Ascending aorta (tissue), 2 donors: ENCODE measurements at regions not wholly inside any gene's neighbourhood (a gene's known extent, or its start where the extent isn't known, plus 50 kb on each side); places are given as distances from the start of the nearest gene placed in this dataset.

Experiments
- DNase-seq, 2 donors: peaks; one replicate each; pipeline ENCODE4 v3.0.0-alpha.2; 2019; ENCODE audit warnings: low spot score in 2 of 2
- H3K27ac ChIP-seq, 2 donors: fragments of 200-600 bp; sonication (generic); one replicate each; pipeline ENCODE4 v1.5.1; 2016 to 2017; ENCODE audit warnings: mild to moderate bottlenecking in 1 of 2
- H3K27me3 ChIP-seq: fragments of 200-600 bp; sonication (generic); one replicate; pipeline ENCODE4 v1.5.1; 2017
- H3K36me3 ChIP-seq, 2 donors: fragments of 200-600 bp; sonication (generic); one replicate each; pipeline ENCODE4 v1.5.1; 2016
- H3K4me1 ChIP-seq, 2 donors: fragments of 200-600 bp; sonication (generic); one replicate each; pipeline ENCODE4 v1.5.1; 2016 to 2017; ENCODE audit warnings: mild to moderate bottlenecking in 1 of 2
- H3K4me3 ChIP-seq, 2 donors: fragments of 200-600 bp; sonication (generic); one replicate each; pipeline ENCODE4 v1.5.1; 2016 to 2017; ENCODE audit warnings: mild to moderate bottlenecking in 1 of 2
- H3K9me3 ChIP-seq, 2 donors: fragments of 200-600 bp; sonication (generic); one replicate each; pipeline ENCODE4 v1.5.1; 2016
- CTCF ChIP-seq, 3 experiments: fragments of 200-600 bp in 2 of 3; fragments of 450-650 bp in 1 of 3; sonication (generic) in 2 of 3; IDR thresholded peaks; one replicate each; pipeline ENCODE4 v1.5.1; 2016 to 2019; ENCODE audit warnings: antibody characterized with exemption in 3 of 3, mild to moderate bottlenecking in 1 of 3, moderate library complexity in 1 of 3
- intact Hi-C: fragments of 100-400 bp; cut with DNase I; formaldehyde crosslinking; loops from one replicate; pipeline ENCODE4 v1.15.1; 2023

DNA sequence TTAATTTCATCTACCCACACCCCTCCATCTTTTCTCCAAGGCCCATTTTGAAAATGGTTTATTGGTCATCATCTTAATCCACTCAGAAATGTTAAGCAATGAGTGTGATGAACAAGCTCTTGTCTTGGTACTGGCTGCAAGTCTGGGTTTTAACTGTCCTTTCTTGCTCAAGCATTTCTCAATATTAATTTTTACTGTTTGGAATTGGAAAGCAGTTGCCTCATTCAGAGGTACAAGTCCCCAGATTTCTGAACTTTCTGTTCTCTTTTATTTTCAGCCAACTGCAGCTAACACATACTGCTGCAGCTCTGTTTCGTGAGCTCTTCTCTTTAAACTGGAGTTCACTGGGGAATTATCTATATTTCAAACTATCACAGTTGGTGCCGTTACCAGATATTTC lies 99.4 kb upstream of the TEX51 start:
- intact Hi-C loops, result no loop called here
- H3K4me3 ChIP-seq, result no peak overlapping the region
- DNase-seq, result no peak
- no peaks in the 10 kb centered on the region for H3K4me1 ChIP-seq
- no peak for TF ChIP-seq CTCF (IDR thresholded peaks at IDR 0.05)
- H3K9me3 ChIP-seq, result no peaks in the 10 kb centered on the region
- no peaks in the 10 kb centered on the region for H3K36me3 ChIP-seq
- H3K27me3 ChIP-seq, result no peaks in the 10 kb centered on the region
- no peak overlapping the region for H3K27ac ChIP-seq

DNA sequence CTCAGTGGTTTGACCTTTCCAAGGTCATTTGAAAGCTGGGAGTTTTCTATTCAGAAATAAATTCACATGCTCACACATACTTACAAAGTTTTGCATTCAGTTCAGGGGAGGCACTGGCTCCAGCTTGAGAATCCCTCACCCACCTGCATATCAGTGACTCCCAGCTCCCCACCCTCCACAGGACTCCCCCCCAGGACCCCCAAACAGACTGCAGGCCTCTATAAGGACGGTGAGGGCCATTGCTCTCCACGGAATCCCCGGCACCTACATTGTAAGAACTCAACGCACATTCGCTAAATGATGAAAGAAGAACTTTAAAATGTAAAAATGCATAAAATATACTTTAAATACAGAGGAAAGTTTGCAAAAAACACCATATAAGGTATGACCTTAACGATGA lies 97.2 kb upstream of the TEX51 start:
- H3K4me1 ChIP-seq, result no peaks in the 10 kb centered on the region
- H3K27me3 ChIP-seq, result no peaks in the 10 kb centered on the region
- H3K9me3 ChIP-seq, result no peaks in the 10 kb centered on the region
- no peak for DNase-seq
- no peak for TF ChIP-seq CTCF (IDR thresholded peaks at IDR 0.05)
- intact Hi-C loops, result no loop called here
- no peak overlapping the region for H3K27ac ChIP-seq
- H3K4me3 ChIP-seq, result no peak overlapping the region
- H3K36me3 ChIP-seq, result no peaks in the 10 kb centered on the region

DNA sequence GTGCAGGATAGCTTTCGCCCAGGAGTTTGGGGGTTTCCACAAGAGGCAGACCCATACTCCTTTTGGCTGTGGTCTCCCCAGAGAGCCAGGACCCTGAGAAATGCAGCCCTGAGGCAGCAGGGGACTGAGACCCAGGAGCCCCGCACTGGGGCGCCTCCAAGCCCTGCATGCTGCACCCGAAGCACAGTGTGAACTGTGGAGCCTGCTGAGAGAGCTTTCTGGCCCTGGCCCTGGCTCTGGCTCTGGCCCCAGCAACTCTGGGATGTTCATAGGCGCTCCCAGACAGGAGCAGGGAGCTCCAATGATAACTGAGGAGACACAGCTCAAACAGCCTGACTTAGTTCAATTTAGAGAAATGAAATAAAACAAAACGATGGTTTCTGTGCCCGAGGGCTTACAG lies 96.4 kb upstream of the TEX51 start:
- H3K4me1 ChIP-seq, result no peaks in the 10 kb centered on the region
- no peaks in the 10 kb centered on the region for H3K27me3 ChIP-seq
- H3K27ac ChIP-seq, result no peak overlapping the region
- no peaks in the 10 kb centered on the region for H3K36me3 ChIP-seq
- intact Hi-C loops, result no loop called here
- no peaks in the 10 kb centered on the region for H3K9me3 ChIP-seq
- TF ChIP-seq CTCF (IDR thresholded peaks at IDR 0.05), result no peak
- no peak for DNase-seq
- H3K4me3 ChIP-seq, result no peak overlapping the region

- Histone ChIP-seq H3K27ac (no peak overlapping the region), H3K9me3 (no peaks in the 10 kb centered on the region), H3K4me1 (no peaks in the 10 kb centered on the region), H3K27me3 (no peaks in the 10 kb centered on the region), H3K36me3 (no peaks in the 10 kb centered on the region), H3K4me3 (no peak overlapping the region)
- intact Hi-C loops, result no loop called here
- no peak for TF ChIP-seq CTCF (IDR thresholded peaks at IDR 0.05)
- DNase-seq, result no peak
Measured at GRCh38 chr2:126802774-126803433, 95.8 kb upstream of the TEX51 start.

- Histone ChIP-seq H3K27me3 (no peaks in the 10 kb centered on the region), H3K27ac (no peak overlapping the region), H3K9me3 (no peaks in the 10 kb centered on the region), H3K4me1 (no peaks in the 10 kb centered on the region), H3K4me3 (no peak overlapping the region), H3K36me3 (no peaks in the 10 kb centered on the region)
- intact Hi-C loops, result no loop called here
- DNase-seq, result no peak
- TF ChIP-seq CTCF (IDR thresholded peaks at IDR 0.05), result no peak
Measured at GRCh38 chr2:126803434-126803775, 95.3 kb upstream of the TEX51 start.

DNA sequence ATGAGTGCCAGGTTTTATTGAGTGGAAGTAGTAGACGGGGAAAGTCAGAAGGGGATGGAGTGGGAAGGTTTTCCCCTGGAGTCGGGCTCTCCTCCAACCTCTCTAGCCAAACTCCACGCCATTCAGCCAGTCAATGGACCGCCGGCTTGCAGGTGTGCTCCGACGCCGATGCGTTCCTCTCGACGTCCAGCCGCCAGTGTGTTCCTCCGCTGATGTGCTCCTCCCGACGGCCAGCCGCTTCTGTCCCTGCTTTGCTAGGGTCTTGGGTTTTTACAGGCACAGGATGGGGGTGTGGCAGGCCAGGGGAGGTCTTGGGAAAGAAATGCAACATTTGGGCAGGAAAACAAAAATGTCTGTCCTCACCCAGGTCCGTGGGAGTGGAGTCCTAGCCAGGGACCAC lies 94.3 kb upstream of the TEX51 start:
- Histone ChIP-seq H3K27ac (no peak overlapping the region), H3K27me3 (no peaks in the 10 kb centered on the region), H3K4me3 (no peak overlapping the region), H3K36me3 (no peaks in the 10 kb centered on the region), H3K9me3 (no peaks in the 10 kb centered on the region), H3K4me1 (no peaks in the 10 kb centered on the region)
- no peak for TF ChIP-seq CTCF (IDR thresholded peaks at IDR 0.05)
- no peak for DNase-seq
- intact Hi-C loops, result no loop called here
